ENCODE measurements at regions not wholly inside any gene's neighbourhood (a gene's known extent, or its start where the extent isn't known, plus 50 kb on each side); places are given as distances from the start of the nearest gene placed in this dataset.
"Not testable (repeated sequence)": the region's sequence is repeated elsewhere in the genome, so short reads cannot be mapped to it uniquely, and the experiment has no call there.

DNA sequence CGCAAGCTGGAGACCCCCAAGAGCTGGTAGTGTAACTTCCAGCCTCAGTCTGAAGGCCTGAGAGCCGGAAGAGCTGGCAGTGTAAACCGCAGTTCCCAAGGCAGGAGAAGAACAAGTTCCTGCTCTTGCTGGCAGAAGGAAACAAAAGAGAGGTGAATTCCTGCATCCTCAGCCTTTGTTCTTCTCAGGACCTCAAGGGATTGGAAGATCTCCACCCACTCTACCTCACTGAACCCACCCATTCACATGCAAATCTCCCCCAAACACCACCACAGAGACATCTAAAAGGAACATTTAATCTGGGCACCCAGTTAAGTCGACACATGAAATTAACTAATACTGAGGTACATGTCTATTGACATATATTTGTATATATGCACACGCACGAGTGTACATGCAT is 1310.3 kb downstream of the TBC1D22A start:
- no peak for DNase-seq

- DNase-seq = no peak
Measured at GRCh38 chr22:48071828-48072227, 1309.4 kb downstream of the TBC1D22A start.

- DNase-seq = no peak
Measured at GRCh38 chr22:48071305-48071704, 1308.9 kb downstream of the TBC1D22A start.

- no peak for DNase-seq
Measured at GRCh38 chr22:48070760-48071159, 1308.3 kb downstream of the TBC1D22A start.

DNA sequence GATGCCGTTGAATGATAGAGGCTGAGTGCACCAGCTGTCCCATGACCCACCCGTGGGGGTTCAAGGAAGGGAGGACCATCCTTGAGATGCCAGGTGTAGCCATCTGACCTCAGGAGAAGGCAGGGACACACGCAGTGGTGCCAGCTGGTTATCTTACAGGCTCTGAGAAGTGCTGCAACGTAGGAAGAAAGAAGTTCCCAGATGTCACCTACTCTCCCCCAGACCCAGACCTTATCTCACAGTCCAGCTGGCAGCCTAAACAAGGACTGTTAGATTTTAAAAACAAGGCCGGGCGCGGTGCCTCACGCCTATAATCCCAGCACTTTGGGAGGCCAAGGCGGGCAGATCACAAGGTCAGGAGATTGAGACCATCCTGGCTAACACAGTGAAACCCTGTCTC is 1307.6 kb downstream of the TBC1D22A start:
- no peak for DNase-seq

DNA sequence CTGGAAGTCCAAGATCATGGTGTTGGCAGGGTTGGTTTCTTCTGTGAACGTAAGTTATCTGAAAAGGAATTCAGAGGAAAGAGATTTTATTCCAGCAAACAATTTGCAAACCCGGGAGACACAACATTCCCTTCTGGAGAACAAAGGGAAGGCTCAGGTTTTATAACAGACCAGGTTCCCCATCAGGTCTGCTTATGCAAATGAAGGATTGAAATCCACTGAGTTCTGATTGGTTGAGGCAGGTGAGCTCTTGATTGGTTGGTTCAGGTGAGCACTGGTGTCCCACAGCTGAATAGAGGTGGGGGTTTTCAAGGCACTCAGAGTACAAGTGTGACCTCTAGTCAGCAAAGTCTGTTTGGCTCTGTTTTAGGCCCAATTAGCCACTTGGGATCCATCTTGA is 1306.8 kb downstream of the TBC1D22A start:
- no peak for DNase-seq

GRCh38 chr22:48068323-48068885 is 1306.0 kb downstream of the TBC1D22A start:
- no peak for DNase-seq

DNA sequence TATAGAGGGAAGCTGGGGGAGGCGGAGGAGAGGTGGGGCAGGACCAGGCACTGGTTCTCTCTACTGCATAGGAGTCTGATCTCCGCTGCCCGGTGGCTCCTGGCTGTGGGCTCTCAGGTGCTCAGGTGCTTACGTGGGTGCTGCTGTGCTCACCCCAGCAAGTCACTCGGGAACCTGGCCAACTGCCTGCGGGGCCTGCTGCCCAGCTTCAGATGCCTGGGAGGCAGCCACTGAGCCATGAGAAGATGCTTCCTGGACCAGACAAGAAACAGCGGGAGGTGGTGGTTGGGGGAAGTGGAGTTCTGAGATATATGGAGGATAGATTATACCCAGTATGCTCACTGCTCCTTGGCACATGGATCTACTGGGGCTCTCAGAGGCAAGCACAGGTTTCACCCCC is 1303.4 kb downstream of the TBC1D22A start:
- no peak for DNase-seq

DNA sequence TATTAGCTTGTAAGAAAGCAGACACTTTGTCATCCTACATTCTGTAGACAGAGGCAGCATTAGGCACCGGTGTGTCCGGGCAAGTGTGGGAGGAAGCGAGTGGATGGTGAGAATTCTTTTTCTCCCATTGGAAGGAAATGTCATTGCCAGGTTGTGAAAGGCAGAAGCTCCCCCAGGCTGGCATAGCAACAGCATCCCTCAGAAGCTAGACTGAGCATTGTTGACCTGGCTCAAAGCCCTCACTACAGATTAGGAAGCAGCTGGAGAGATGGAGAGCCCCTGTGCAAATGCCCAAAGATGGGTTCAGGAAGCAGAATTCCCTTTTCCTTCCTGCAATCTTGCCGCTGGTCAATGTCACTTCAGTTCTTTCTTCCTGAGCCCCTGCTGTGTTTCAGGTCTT is 1299.3 kb downstream of the TBC1D22A start:
- no peak for DNase-seq

DNA sequence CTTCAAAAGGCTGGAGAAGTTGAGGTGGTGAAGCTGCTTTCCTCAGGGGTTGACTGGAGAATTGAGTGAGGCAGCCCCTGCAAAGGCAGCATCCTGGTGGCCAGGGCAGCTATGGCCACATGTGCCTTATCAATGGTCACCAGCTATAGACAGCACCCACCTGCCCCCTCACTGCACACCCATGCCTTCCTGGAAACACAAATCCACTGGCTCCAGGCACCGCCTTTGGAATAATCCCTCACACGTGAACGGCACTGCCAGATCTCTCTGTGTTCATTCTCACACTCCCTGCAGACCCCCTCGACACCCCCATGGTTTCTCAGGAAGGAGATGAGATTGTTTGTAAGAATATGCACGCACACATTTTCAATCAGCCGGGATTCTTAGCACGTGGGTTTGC is 1297.8 kb downstream of the TBC1D22A start:
- DNase-seq = no peak

DNA sequence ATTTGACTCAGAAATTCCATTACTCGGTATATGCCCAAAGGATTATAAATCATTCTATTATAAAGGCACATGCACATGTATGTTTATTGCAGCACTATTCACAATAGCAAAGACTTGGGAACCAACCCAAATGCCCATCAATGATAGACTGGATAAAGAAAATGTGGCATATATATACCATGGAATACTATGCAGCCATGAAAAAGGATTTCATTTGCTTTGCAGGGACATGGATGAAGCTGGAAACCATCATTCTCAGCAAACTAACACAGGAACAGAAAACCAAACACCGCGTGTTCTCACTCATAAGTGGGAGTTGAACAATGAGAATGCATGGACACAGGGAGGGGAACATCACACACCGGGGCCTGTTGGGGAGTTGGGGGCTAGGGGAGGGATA is 1297.1 kb downstream of the TBC1D22A start:
- not testable (repeated sequence) for DNase-seq

GRCh38 chr22:48057116-48057835 is 1294.8 kb downstream of the TBC1D22A start:
- DNase-seq = no peak

GRCh38 chr22:48055827-48056226 is 1293.4 kb downstream of the TBC1D22A start:
- no peak for DNase-seq

DNA sequence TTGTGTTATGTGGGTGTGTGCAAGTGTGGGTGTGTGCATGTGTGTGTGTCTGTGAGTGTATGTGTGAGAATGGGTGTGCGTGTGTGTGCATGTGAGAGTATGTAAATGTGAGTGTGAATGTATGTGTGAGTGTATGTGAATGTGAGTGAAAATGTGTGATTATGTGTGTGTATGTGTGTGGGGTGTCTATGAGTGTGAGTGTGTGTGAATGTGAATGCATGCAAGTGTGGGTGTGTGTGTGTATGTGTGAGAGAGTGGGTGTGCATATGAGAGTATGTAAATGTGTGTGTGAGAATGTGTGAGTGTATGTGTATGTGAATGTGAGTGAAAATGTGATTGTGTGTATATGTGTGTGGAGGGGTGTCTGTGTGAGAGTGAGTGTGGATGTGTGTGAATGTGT is 1292.7 kb downstream of the TBC1D22A start:
- DNase-seq = no peak

DNA sequence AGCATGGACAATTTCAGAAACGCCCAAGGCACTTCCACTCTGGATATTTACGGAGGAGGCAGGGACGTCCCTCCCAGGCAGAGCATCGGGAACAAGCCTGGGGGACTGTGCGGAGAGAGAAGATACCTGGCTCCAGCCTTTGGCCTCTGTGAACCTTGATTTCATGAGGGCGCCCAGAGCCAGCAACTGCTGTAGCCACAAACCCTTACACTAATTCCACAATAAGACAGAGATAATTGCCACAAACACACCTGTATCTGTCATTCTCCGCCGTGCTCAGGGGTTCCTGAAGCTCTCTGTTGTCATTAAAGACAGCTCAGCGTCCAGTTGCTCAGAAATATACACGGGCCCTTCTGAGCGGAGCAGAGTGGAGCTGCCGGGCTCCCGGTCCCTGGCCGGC is 1292.1 kb downstream of the TBC1D22A start:
- no peak for DNase-seq

DNA sequence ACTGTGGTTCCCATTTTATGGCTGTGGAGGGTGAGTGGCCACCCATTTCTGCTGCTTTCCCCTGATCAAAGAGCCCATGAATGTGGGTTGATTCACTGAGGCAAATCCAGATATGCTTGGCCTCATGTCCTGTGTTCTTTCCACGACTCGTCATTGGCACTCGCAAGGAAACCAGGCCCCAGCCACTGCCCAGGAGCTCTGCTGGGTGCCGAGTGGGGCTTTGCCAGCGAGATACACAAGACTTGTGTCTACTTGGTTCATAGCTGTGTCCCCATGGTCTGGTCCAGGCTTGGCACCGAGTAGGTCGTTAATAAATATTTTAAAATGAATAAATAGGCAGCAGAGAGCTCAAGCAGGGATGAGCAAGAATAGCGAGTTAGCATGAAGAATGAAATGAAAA is 1291.5 kb downstream of the TBC1D22A start:
- no peak for DNase-seq

- DNase-seq = no peak
Measured at GRCh38 chr22:48053486-48053885, 1291.0 kb downstream of the TBC1D22A start.

- DNase-seq = no peak
Measured at GRCh38 chr22:48052621-48052890, 1290.1 kb downstream of the TBC1D22A start.

GRCh38 chr22:48051796-48052620 is 1289.6 kb downstream of the TBC1D22A start:
- no peak for DNase-seq

DNA sequence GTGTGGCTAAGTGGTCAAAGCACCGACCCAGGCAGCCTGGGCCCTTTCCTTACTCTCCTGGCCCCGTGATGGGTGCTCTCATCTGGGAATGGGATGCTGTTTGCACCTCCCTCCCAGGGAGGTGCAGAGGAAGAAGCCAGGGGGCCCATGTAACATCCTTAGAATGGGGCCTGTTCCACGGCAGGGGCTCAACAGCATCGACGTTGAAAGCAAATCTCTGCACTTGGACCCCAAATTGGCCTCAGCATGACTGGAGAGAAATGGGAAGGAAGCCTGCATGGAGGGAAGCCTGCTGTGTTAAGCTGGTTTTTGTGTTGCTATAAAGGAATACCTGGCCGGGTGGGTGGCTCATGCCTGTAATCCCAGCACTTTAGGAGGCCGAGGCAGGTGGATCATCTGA is 1288.4 kb downstream of the TBC1D22A start:
- no peak for DNase-seq

DNA sequence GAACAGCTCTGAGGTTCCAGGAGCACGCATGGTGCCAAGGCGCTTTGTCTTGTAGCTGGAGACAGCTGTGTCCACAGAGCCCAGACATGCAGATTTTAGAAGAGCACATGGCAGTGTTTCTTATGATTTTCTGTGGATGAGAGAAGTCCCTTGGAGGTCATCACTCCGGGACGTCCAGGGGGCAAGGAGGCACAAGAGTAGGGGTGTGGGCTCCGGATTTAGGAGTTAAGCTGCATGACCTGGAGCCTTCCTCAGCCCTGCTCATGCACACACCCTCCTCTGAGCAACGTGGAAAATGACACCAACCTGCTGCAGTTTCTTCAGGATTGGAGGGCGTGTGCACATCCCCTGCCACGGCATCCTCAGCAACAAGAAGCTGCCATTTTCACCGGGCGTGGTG is 1286.7 kb downstream of the TBC1D22A start:
- no peak for DNase-seq

- DNase-seq = no peak
Measured at GRCh38 chr22:48047722-48048500, 1285.5 kb downstream of the TBC1D22A start.

DNA sequence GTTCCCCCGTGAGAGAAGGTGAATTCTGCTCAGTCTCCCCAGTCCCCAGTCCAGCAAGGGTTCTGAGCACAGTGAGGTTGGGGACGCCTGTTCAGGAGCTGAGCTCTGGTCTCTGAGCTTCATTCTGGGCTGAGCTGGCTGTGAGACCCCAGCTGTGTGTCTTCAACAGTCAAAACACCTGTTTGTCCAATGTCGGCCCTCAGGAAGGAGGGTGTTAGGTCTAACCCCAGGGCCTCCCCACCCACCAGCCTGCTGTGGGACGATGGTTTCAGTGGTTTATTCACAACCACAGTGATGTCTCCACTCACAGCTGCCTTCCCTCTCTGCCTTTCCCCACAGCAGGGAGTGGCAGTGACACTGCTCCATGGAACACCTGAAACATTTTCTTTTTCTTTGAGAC is 1282.9 kb downstream of the TBC1D22A start:
- DNase-seq = no peak

Measured in activated naive CD4-positive, alpha-beta T cell treated with anti-CD3 and anti-CD28 coated beads, Interleukin-2, amount 50 U/mL, for 16 hours (primary cell).